IMR-90 (cell line): ENCODE measurements at regions not wholly inside any gene's neighbourhood (a gene's known extent, or its start where the extent isn't known, plus 50 kb on each side); places are given as distances from the start of the nearest gene placed in this dataset.

Experiments
- CTCF ChIP-seq: conservative IDR thresholded peaks from 2 replicates; pipeline ENCODE4 v1.5.1; 2012; ENCODE audit warnings: mild to moderate bottlenecking, low read depth, low read length, improper control_type of control experiment
- POLR2A ChIP-seq: IDR thresholded peaks from 2 replicates; pipeline ENCODE4 v1.6.1; 2012; ENCODE audit warnings: mild to moderate bottlenecking, low read depth, low read length
- RAD21 ChIP-seq: IDR thresholded peaks from 2 replicates; pipeline ENCODE4 v1.6.1; 2012; ENCODE audit warnings: low read length, improper control_type of control experiment
- RCOR1 ChIP-seq: IDR thresholded peaks from 2 replicates; pipeline ENCODE4 v1.6.1; 2012; ENCODE audit warnings: mild to moderate bottlenecking, low read length, improper control_type of control experiment; ENCODE audit not compliant: insufficient replicate concordance
- USF2 ChIP-seq: fragments of 150-350 bp; IDR thresholded peaks from 2 replicates; pipeline ENCODE4 v1.6.1; 2017; ENCODE audit warnings: mild to moderate bottlenecking, antibody characterized with exemption, low read length, low read depth

GRCh38 chr4:14025111-14025510 lies 397.6 kb upstream of the BOD1L1 start:
- TF ChIP-seq USF2 (no peak), CTCF (no peak), RAD21 (no peak), POLR2A (no peak), RCOR1 (no peak)
